ENCODE measurements at regions not wholly inside any gene's neighbourhood (a gene's known extent, or its start where the extent isn't known, plus 50 kb on each side); places are given as distances from the start of the nearest gene placed in this dataset.
A peak's percentile ranks its signal among the peaks of the same experiment; 100 is the strongest.

DNA sequence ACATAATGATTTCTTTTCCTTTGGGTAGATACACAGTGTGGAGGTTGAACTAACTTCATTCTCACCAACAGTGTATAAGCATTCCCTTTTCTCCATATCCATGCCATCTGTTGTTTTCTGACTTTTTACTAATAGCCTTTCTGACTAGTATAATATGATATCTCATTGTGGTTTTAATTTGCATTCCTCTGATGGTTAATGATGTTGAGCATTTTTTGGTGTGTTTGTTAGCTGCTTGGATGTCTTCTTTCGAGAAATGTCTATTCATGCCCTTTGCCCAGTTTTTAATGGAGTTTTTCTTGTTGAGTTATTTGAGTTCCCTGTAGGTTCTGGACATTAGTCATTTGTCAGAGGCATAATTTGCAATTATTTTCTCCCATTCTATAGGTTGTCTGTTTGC is 59.8 kb downstream of the MARCHF4 start:
- no peak for TF ChIP-seq CTCF (IDR thresholded peaks at IDR 0.05; ENCODE audit: insufficient read depth, low read length)
- H3K4me3 ChIP-seq (ENCODE audit: low read depth, low read length) = no peak overlapping the region
- DNase-seq (ENCODE audit: low read depth) = no peak

- TF ChIP-seq CTCF (IDR thresholded peaks at IDR 0.05; ENCODE audit: insufficient read depth, low read length) = no peak
- DNase-seq (ENCODE audit: low read depth) = no peak
- H3K4me3 ChIP-seq (ENCODE audit: low read depth, low read length) = no peak overlapping the region
Observed at GRCh38 chr2:216308576-216308975, 63.7 kb downstream of the MARCHF4 start.

GRCh38 chr2:216307496-216307895 is 64.8 kb downstream of the MARCHF4 start:
- no peak for DNase-seq (ENCODE audit: low read depth)
- no peak for TF ChIP-seq CTCF (IDR thresholded peaks at IDR 0.05; ENCODE audit: insufficient read depth, low read length)
- H3K4me3 ChIP-seq (ENCODE audit: low read depth, low read length) = no peak overlapping the region

GRCh38 chr2:216306868-216307267 is 65.4 kb downstream of the MARCHF4 start:
- DNase-seq (ENCODE audit: low read depth) = no peak
- H3K4me3 ChIP-seq (ENCODE audit: low read depth, low read length) = no peak overlapping the region
- TF ChIP-seq CTCF (IDR thresholded peaks at IDR 0.05; ENCODE audit: insufficient read depth, low read length) = no peak

GRCh38 chr2:216305574-216305973 is 66.7 kb downstream of the MARCHF4 start:
- no peak for TF ChIP-seq CTCF (IDR thresholded peaks at IDR 0.05; ENCODE audit: insufficient read depth, low read length)
- H3K4me3 ChIP-seq (ENCODE audit: low read depth, low read length) = no peak overlapping the region
- no peak for DNase-seq (ENCODE audit: low read depth)

DNA sequence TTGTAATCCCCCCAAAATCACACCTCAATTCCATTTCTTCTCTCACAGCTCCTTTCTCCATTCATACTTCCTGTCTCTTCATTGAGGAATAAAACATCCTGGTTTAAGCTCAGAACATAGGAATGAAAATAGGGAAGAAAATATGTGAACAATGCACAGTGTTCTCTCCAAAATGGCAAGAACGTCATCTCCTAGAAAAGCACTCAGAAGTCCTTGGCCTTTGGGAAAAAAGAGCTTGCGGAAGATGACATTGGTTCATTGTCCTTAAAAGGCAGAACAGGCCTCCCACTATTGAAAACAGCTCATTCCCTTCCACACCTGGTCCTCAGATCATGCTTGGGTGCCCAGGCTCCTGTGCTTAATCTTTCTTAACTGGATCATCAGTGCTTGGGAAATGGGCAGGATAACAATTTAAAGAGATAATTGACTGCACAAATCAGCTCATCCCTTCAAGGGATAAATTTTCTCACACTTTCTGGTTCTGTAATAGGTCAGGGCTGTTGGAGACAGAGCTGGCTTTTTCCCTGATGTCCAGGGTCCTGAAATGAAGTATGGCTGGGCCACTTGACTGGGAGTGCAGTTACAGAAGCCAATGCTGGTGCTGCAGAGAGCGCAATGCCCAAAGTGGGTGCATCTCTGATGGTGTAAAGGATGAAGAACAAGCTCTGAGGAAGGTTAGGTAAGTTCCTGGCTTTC is 69.2 kb downstream of the MARCHF4 start:
- TF ChIP-seq CTCF (IDR thresholded peaks at IDR 0.05; ENCODE audit: insufficient read depth, low read length) = no peak
- no peak overlapping the region for H3K4me3 ChIP-seq (ENCODE audit: low read depth, low read length)
- DNase-seq (ENCODE audit: low read depth) = peak; percentile 50

DNA sequence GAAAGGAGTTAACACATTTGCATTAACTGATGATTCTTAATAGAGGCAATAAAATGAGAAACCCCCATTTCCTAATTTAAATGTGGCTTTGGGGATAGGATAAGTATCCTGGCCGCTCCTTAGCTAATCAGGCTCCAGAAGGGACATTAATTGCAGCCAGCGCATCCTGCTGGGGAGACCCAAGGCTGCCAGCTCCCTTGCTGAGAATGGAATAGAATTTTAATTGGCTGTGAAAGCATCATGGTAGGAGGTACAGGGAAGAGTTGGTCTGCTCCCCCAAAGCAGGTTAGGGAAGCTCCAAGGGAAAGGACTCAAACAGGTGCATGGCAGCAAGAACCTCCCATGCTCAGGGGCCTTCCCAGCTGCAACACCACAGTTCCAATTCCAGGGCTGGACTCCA is 71.4 kb downstream of the MARCHF4 start:
- H3K4me3 ChIP-seq (ENCODE audit: low read depth, low read length) = no peak overlapping the region
- no peak for DNase-seq (ENCODE audit: low read depth)
- TF ChIP-seq CTCF (IDR thresholded peaks at IDR 0.05; ENCODE audit: insufficient read depth, low read length) = no peak
